ENCODE measurements at regions not wholly inside any gene's neighbourhood (a gene's known extent, or its start where the extent isn't known, plus 50 kb on each side); places are given as distances from the start of the nearest gene placed in this dataset.

GRCh38 chr10:9886772-9887171, 1130.9 kb upstream of the CELF2 start:
- TF ChIP-seq CTCF (IDR thresholded peaks at IDR 0.05): no peak
- DNase-seq (no peak), ATAC-seq (no peak)
- no peak overlapping the region for H3K27ac Mint-ChIP-seq
- H3K36me3 Mint-ChIP-seq (ENCODE audit: low read depth): no peaks in the 10 kb centered on the region
- H3K4me1 Mint-ChIP-seq (ENCODE audit: low read depth): no peaks in the 10 kb centered on the region
- peaks cover 12% of the 10 kb centered on the region for H3K9me3 Mint-ChIP-seq
- CTCF ChIA-PET: no interaction called here
- H3K27me3 Mint-ChIP-seq: peaks cover 3% of the 10 kb centered on the region
- H3K4me3 Mint-ChIP-seq: no peak overlapping the region
- POLR2A ChIA-PET: no interaction called here
- intact Hi-C loops (cut with micrococcal nuclease): no loop called here

DNA sequence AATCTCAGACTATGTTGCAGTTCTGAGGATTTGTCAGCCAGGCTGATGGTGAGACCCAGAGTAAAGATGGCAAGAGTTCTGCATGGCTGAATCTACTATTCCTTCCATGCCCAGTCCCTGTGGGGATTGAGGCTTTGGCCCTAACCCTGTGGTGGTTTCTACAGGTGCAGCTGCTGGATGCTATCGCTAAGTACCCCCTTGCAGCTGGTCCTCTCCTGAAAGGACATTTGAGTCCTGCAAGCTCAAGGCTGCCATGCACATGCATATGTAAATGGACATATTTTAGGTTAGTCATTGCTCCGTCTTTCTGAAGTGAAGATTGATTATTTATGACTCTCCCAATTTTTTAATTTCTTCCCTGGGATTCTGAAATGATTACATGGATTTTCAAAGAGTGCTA, 1122.2 kb upstream of the CELF2 start:
- Mint-ChIP-seq H3K4me1 (ENCODE audit: low read depth) (no peaks in the 10 kb centered on the region), H3K27me3 (peaks cover 1% of the 10 kb centered on the region), H3K27ac (no peak overlapping the region), H3K36me3 (ENCODE audit: low read depth) (no peaks in the 10 kb centered on the region), H3K4me3 (no peak overlapping the region), H3K9me3 (peaks cover 2% of the 10 kb centered on the region)
- no peak for TF ChIP-seq CTCF (IDR thresholded peaks at IDR 0.05)
- intact Hi-C loops (cut with micrococcal nuclease): no loop called here
- POLR2A ChIA-PET: no interaction called here
- DNase-seq: no peak
- CTCF ChIA-PET: no interaction called here
- no peak for ATAC-seq

- CTCF ChIA-PET: no interaction called here
- Mint-ChIP-seq H3K4me1 (ENCODE audit: low read depth) (no peaks in the 10 kb centered on the region), H3K36me3 (ENCODE audit: low read depth) (no peaks in the 10 kb centered on the region), H3K27me3 (no peaks in the 10 kb centered on the region), H3K4me3 (no peak overlapping the region), H3K27ac (no peak overlapping the region), H3K9me3 (no peaks in the 10 kb centered on the region)
- no peak for TF ChIP-seq CTCF (IDR thresholded peaks at IDR 0.05)
- no peak for DNase-seq
- POLR2A ChIA-PET: no interaction called here
- intact Hi-C loops (cut with micrococcal nuclease): no loop called here
- no peak for ATAC-seq
These were observed 1121.7 kb upstream of the CELF2 start for GRCh38 chr10:9895981-9896380.

- Mint-ChIP-seq H3K27me3 (peaks cover 1% of the 10 kb centered on the region), H3K4me1 (ENCODE audit: low read depth) (no peaks in the 10 kb centered on the region), H3K27ac (no peak overlapping the region), H3K4me3 (no peak overlapping the region), H3K36me3 (ENCODE audit: low read depth) (no peaks in the 10 kb centered on the region), H3K9me3 (no peaks in the 10 kb centered on the region)
- no peak for DNase-seq
- ChIA-PET POLR2A (no interaction called here), CTCF (no interaction called here)
- intact Hi-C loops (cut with micrococcal nuclease): no loop called here
- ATAC-seq: no peak
- TF ChIP-seq CTCF (IDR thresholded peaks at IDR 0.05): no peak
These were observed 1118.9 kb upstream of the CELF2 start for GRCh38 chr10:9898633-9899395.

DNA sequence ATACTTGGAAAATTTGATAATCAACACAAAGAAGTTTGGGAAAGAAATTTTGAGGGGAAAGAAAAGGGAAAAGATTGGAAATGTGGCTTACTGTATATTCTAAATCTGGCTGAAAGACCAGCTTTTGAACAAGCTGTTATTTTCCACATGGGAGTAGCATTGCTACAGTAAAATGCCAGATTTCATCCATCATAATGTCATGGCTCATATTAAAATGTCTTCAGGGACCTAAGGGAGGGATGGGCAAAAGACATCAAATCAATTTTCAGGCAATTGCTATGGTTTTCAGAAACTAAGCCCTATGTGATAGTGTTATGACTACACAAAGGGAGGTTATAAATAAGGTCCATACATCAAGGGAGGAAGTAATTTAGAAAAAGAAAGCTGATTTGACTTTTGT, 1116.9 kb upstream of the CELF2 start:
- Mint-ChIP-seq H3K36me3 (ENCODE audit: low read depth) (no peaks in the 10 kb centered on the region), H3K4me1 (ENCODE audit: low read depth) (no peaks in the 10 kb centered on the region), H3K4me3 (no peak overlapping the region), H3K9me3 (no peaks in the 10 kb centered on the region), H3K27me3 (peaks cover 1% of the 10 kb centered on the region), H3K27ac (no peak overlapping the region)
- POLR2A ChIA-PET: no interaction called here
- CTCF ChIA-PET: no interaction called here
- no peak for DNase-seq
- intact Hi-C loops (cut with micrococcal nuclease): no loop called here
- ATAC-seq: no peak
- TF ChIP-seq CTCF (IDR thresholded peaks at IDR 0.05): no peak

Data from activated CD8-positive, alpha-beta T cell treated with anti-CD3 and anti-CD28 coated beads for 36 hours (primary cell).